ENCODE measurements at regions not wholly inside any gene's neighbourhood (a gene's known extent, or its start where the extent isn't known, plus 50 kb on each side); places are given as distances from the start of the nearest gene placed in this dataset.

GRCh38 chr4:66328803-66329574 lies 658.7 kb upstream of the EPHA5 start:
- DNase-seq: no peak
- intact Hi-C loops (cut with DNase I): no loop called here
- no peak overlapping the region for H3K4me3 ChIP-seq
- no peaks in the 10 kb centered on the region for H3K9me3 ChIP-seq
- H3K4me1 ChIP-seq (ENCODE audit: insufficient read depth): no peaks in the 10 kb centered on the region
- no peaks in the 10 kb centered on the region for H3K27me3 ChIP-seq
- H3K27ac ChIP-seq: no peak overlapping the region
- TF ChIP-seq POLR2A (IDR thresholded peaks at IDR 0.05) (no peak), CTCF (IDR thresholded peaks at IDR 0.05) (no peak), EP300 (IDR thresholded peaks at IDR 0.05) (no peak)
- no peaks in the 10 kb centered on the region for H3K36me3 ChIP-seq
- 41 to 43% (median 42%) methylated on average over 5 of the region's 5 CpGs for WGBS, 3 donors

DNA sequence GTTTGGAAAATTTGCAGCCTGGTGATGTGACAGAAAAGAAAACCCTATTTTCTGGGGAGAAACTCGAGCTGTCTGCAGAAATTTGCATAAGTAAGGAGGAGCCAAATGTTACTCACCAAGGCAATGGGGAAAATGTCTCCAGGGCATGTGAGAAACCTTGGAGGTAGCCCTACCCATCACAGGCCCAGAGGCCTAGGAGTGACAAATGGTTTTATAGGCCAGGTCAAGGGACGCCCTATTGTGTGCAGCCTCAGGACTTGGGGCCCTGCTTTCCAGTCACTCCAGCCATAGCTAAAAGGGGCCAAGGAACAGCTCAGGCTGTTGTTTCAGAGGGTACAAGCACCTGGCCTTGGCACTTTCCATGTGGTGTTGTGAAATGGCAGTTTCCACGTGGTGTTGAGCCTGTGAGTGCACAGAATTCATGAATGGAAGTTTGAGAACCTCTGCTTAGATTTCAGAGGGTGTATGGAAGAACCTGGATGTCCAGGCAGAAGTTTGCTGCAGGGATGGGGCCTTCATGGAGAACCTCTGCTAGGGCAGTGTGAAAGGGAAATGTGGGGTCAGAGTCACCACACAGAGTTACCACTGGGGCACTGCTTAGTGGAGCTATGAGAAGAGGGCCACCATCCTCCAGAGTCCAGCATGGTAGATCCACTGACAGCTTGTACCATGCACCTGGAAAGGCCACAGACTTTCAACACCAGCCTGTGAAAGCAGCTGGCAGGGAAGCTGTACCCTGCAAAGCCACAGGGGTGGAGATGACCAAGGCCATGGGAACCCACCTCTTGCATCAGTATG lies 637.6 kb upstream of the EPHA5 start:
- WGBS, 3 donors: 60 to 71% (median 70%) methylated on average over 3 of the region's 3 CpGs
- DNase-seq: no peak
- Histone ChIP-seq H3K27me3 (no peaks in the 10 kb centered on the region), H3K4me3 (no peak overlapping the region), H3K4me1 (ENCODE audit: insufficient read depth) (no peaks in the 10 kb centered on the region), H3K36me3 (no peaks in the 10 kb centered on the region), H3K9me3 (no peaks in the 10 kb centered on the region), H3K27ac (no peak overlapping the region)
- intact Hi-C loops (cut with DNase I): no loop called here
- TF ChIP-seq POLR2A (IDR thresholded peaks at IDR 0.05) (no peak), CTCF (IDR thresholded peaks at IDR 0.05) (no peak)

DNA sequence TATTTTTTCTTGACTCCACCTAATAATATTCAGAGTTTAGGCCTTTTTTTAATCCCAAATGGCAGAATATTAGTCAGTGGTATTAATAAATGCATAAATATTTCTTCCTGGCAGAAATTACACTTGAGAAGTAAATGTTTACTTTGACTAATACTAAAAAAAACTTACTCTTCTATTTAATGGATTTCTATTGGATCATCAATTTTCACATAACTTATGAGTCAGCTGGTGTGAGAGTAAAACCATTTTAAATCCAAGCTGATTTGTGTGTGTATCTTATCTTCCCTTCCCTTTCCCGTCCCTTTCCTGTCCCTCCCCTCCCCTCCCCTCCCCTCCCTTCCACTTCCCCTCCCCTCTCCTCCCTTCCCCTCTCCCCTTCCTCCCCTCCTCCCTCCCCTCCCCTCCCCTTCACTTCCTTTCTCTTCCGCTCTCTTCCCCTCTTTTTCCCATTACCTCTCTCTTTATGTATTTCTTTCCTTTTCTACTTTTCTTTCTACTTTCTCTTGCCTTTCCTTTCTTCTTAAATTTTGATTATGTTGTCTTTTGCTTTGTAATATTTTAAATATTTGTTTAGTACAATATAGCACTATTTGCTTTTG lies 630.1 kb upstream of the EPHA5 start:
- DNase-seq: no peak
- no peaks in the 10 kb centered on the region for H3K27me3 ChIP-seq

More for the DNA sequence above, 630.1 kb upstream of the EPHA5 start:
- intact Hi-C loops (cut with DNase I): no loop called here
- no peaks in the 10 kb centered on the region for H3K9me3 ChIP-seq
- no peaks in the 10 kb centered on the region for H3K4me1 ChIP-seq (ENCODE audit: insufficient read depth)
- no peak for TF ChIP-seq EP300 (IDR thresholded peaks at IDR 0.05)
- TF ChIP-seq POLR2A (IDR thresholded peaks at IDR 0.05): no peak
- TF ChIP-seq CTCF (IDR thresholded peaks at IDR 0.05): no peak
- H3K4me3 ChIP-seq: no peak overlapping the region
- H3K27ac ChIP-seq: no peak overlapping the region
- WGBS, 3 donors: 41 to 47% (median 44%) methylated on average over 2 of the region's 2 CpGs
- H3K36me3 ChIP-seq: no peaks in the 10 kb centered on the region

Data from ovary (tissue), 7 donors.